ENCODE measurements at regions not wholly inside any gene's neighbourhood (a gene's known extent, or its start where the extent isn't known, plus 50 kb on each side); places are given as distances from the start of the nearest gene placed in this dataset.

DNA sequence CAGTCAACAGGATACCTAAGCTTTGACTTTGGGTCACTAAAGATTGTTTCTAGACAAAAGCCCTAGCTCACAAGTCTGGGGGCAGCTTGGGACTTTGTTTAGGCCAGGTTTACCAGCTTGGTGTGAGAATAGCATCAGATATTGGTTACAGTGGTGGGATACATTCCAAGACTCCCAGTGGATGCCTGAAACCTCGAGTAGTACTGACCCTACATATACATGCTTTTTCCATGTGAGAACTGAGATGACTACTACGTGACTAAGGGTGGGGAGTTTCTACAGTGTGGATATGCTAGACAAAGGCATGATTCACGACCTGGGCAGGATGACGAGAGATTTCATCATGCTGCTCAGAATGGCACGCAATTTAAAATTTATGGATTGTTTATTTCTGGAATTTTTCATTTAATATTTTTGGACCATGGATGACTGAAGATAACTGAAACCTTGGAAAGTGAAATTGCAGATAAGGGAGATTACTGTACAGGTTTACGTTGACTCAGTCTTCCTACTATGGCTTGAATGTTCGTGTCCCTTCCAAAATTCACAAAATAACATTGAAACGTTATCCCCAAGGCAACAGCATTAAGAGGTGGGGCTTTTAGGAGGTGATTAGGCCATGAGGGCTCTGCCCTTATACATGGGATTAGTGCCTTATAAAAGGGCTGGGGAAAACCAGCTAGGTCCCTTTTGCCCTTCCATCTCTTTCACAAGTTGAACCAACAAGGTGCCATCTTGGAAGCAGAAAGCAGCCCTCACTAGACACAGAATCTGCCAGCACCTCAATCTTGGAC is 50.2 kb upstream of the CTAGE1 start:
- H3K4me3 ChIP-seq (ENCODE audit: low read depth, low read length): no peak overlapping the region
- no peak for TF ChIP-seq CTCF (IDR thresholded peaks at IDR 0.05; ENCODE audit: low read depth, low read length, missing control alignments)
- DNase-seq (ENCODE audit: low read depth): no peak

GRCh38 chr18:22468554-22468891 is 50.8 kb upstream of the CTAGE1 start:
- no peak for DNase-seq (ENCODE audit: low read depth)
- TF ChIP-seq CTCF (IDR thresholded peaks at IDR 0.05; ENCODE audit: low read depth, low read length, missing control alignments): no peak
- H3K4me3 ChIP-seq (ENCODE audit: low read depth, low read length): no peak overlapping the region

GRCh38 chr18:22469061-22469734 is 51.5 kb upstream of the CTAGE1 start:
- no peak for TF ChIP-seq CTCF (IDR thresholded peaks at IDR 0.05; ENCODE audit: low read depth, low read length, missing control alignments)
- DNase-seq (ENCODE audit: low read depth): no peak
- H3K4me3 ChIP-seq (ENCODE audit: low read depth, low read length): no peak overlapping the region

GRCh38 chr18:22469926-22470247 is 52.2 kb upstream of the CTAGE1 start:
- no peak for DNase-seq (ENCODE audit: low read depth)
- no peak overlapping the region for H3K4me3 ChIP-seq (ENCODE audit: low read depth, low read length)
- TF ChIP-seq CTCF (IDR thresholded peaks at IDR 0.05; ENCODE audit: low read depth, low read length, missing control alignments): no peak

DNA sequence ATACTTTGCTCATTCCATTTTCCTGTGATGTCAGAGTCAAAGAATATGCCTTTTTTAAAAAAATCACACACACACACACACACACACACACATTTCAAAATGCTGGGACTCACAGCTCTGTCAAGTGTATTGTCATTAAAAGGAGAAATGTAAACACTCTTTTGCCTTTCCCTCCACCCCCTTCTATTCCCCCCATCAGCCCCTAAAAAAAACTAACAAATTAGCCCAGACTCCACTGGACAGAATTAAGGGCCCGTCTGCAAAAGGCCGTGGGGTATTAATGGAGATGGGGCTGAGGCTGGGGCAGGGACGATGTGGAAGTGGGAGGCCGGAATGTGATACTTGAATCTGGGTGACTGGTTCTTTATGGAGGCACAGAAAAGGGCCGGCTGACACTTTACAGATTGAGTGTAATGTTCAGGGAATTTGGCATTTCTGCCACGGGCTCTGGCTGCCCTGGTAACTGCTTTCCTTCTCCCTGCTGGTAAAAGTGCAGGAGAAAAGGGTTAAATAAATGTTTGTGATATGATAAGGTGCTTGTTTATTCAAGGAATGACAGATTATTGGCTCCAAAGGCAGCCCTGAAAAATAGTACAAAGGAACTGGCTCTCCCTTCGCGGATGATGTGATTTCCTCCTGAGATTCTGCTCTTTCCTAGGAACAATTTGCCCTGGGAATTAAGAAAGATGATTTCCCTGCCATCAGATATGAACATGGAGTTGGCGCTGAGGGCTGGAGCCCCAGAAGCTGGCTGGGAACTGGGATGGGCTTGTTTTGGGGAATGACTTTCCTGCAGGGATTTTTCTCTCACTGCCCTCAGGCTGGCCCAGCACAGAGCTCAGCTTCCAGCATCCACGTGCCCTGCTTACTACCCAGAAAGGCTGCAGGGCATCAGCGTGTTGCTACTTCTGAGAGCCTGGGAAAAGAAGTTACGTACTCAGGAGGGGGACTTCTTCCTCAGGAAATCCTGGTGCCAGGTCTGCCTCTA is 52.8 kb upstream of the CTAGE1 start:
- H3K4me3 ChIP-seq (ENCODE audit: low read depth, low read length): no peak overlapping the region
- TF ChIP-seq CTCF (IDR thresholded peaks at IDR 0.05; ENCODE audit: low read depth, low read length, missing control alignments): no peak
- no peak for DNase-seq (ENCODE audit: low read depth)

DNA sequence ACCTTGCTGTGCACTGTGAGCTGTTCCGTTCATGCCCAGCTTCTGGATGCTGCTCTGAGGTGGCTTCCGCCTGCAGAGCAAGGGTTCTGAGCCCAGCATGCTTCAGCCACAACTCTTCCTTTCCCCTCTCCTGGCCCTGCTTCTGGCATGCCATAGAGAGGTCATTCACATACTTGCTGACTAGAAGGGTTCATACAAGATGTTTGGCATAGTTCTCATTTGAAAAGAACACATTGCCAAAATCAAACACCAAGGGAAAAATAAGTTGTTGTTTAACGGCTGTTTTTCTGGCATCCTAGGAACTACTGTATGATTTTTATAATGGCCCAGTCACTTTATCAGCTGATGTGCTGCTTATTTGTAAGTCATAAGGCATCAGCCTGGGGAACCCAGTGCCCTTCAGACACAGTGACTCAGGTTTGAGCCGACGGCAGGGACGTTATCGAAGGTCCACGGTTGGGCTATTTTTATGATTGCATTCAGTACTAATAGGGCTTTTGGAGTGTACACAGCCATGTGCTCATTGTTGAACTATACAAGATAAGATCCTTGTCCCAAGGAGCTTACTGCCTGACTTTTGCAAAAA is 53.9 kb upstream of the CTAGE1 start:
- no peak overlapping the region for H3K4me3 ChIP-seq (ENCODE audit: low read depth, low read length)
- DNase-seq (ENCODE audit: low read depth): no peak
- TF ChIP-seq CTCF (IDR thresholded peaks at IDR 0.05; ENCODE audit: low read depth, low read length, missing control alignments): no peak

Measured in GM12864 (cell line).